Esophagus muscularis mucosa (tissue), 4 donors: ENCODE measurements at regions not wholly inside any gene's neighbourhood (a gene's known extent, or its start where the extent isn't known, plus 50 kb on each side); places are given as distances from the start of the nearest gene placed in this dataset.

Experiments used
- DNase-seq: peaks from one replicate; pipeline ENCODE4 v3.0.0-alpha.2; 2017; ENCODE audit errors: extremely low spot score
- H3K27ac ChIP-seq, 4 donors: fragments of 200-600 bp; sonication (generic); replicated peaks in 1 of 4; 1 replicate in 3 of 4; 2 replicates in 1 of 4; pipeline ENCODE4 v1.5.1; 2016 to 2019; ENCODE audit warnings: mild to moderate bottlenecking in 1 of 4
- H3K27me3 ChIP-seq, 4 donors: fragments of 200-600 bp; sonication (generic); one replicate each; pipeline versions ENCODE4 v1.5.1 to v1.6.0; 2016 to 2019
- H3K36me3 ChIP-seq, 4 donors: fragments of 200-600 bp; sonication (generic); one replicate each; pipeline ENCODE4 v1.5.1; 2016 to 2019
- H3K4me1 ChIP-seq, 4 donors: fragments of 200-600 bp; sonication (generic); one replicate each; pipeline ENCODE4 v1.5.1; 2016 to 2019
- H3K4me3 ChIP-seq, 4 donors: fragments of 200-600 bp; sonication (generic); 1 replicate in 2 of 4; 2 replicates in 2 of 4; pipeline ENCODE4 v1.5.1; 2016 to 2019; ENCODE audit warnings: mild to moderate bottlenecking in 4 of 4, moderate library complexity in 1 of 4
- H3K9me3 ChIP-seq, 4 donors: fragments of 200-600 bp; sonication (generic); 1 replicate in 3 of 4; 2 replicates in 1 of 4; pipeline ENCODE4 v1.5.1; 2016 to 2019
- CTCF ChIP-seq, 3 experiments: fragments of 200-600 bp in 2 of 3; fragments of 450-650 bp in 1 of 3; sonication (generic) in 2 of 3; IDR thresholded peaks; one replicate each; pipeline ENCODE4 v1.5.1; 2017 to 2019; ENCODE audit warnings: antibody characterized with exemption in 3 of 3, mild to moderate bottlenecking in 2 of 3, moderate library complexity in 1 of 3
- EP300 ChIP-seq: sonication (generic); formaldehyde crosslinking; IDR thresholded peaks from one replicate; pipeline ENCODE4 v1.6.1; 2017; ENCODE audit warnings: antibody characterized with exemption
- POLR2A ChIP-seq: fragments of 450-650 bp; IDR thresholded peaks from one replicate; pipeline ENCODE4 v1.6.1; 2017; ENCODE audit warnings: antibody characterized with exemption, moderate library complexity, mild to moderate bottlenecking, low read depth
- POLR2AphosphoS5 ChIP-seq, 2 donors: sonication (generic); formaldehyde crosslinking; IDR thresholded peaks; one replicate each; pipeline ENCODE4 v1.6.1; 2017; ENCODE audit warnings: antibody characterized with exemption in 2 of 2
- WGBS: methylation state at CpG from one replicate; pipeline ENCODE4 v1.1.5; 2018; 5-methylcytosine and 5-hydroxymethylcytosine counted together
- intact Hi-C: fragments of 100-400 bp; cut with DNase I; formaldehyde crosslinking; loops from one replicate; pipeline ENCODE4 v1.15.1; 2023

DNA sequence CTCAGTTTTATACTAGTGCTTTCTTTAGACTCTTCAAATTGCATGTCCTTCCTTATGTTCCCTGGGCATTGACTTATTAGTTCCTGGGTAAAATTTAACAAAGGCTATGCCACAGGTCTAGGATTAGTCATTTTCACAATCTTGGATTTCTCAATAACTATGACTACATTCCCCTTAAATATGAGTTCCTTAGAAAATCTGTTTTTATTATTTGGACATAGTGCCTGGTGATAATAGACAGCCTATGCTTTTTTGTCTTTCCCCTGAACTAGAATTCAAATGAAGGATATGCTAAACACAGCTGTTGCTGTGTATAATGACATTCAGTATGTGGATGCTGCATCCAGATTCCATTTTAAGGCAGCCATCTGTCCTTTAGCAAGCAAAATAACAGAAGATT lies 1252.8 kb upstream of the GJE1 start:
- intact Hi-C loops, result no loop called here
- no peaks in the 10 kb centered on the region for H3K4me1 ChIP-seq
- no peak overlapping the region for H3K4me3 ChIP-seq
- H3K36me3 ChIP-seq, result no peaks in the 10 kb centered on the region
- no peak for TF ChIP-seq POLR2AphosphoS5 (IDR thresholded peaks at IDR 0.05)
- no peak for TF ChIP-seq POLR2A
- no peak for TF ChIP-seq EP300
- TF ChIP-seq CTCF (IDR thresholded peaks at IDR 0.05), result no peak
- H3K27me3 ChIP-seq, result no peaks in the 10 kb centered on the region
- H3K9me3 ChIP-seq, result peaks cover 0 to 4% (median 0%) of the 10 kb centered on the region in 4 donors
- no peak for DNase-seq
- no peak overlapping the region for H3K27ac ChIP-seq

DNA sequence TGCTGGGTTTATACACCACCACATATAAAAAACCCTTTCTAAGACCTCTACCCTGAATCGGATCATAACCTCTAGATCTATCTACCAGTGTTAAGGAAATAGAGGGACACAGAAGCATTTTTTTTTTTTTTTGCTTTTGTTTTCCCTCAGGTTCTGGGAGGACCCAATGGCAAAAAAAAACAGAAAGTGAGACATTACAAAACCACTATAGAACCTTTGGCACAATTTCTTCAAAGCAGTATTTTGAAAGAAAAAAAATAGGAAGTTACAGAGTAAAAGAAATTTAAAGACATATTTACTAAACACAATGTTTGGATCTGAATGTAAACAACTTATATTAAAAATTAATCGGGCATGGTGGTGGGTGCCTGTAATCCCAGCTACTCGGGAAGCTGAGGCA lies 1258.7 kb upstream of the GJE1 start:
- no peak for TF ChIP-seq CTCF (IDR thresholded peaks at IDR 0.05)
- TF ChIP-seq EP300, result no peak
- TF ChIP-seq POLR2AphosphoS5 (IDR thresholded peaks at IDR 0.05), result no peak
- no peak for TF ChIP-seq POLR2A
- 91% methylated on average over 3 of the region's 3 CpGs for WGBS
- peaks cover 0 to 4% (median 0%) of the 10 kb centered on the region in 4 donors for H3K9me3 ChIP-seq
- H3K36me3 ChIP-seq, result no peaks in the 10 kb centered on the region
- no peaks in the 10 kb centered on the region for H3K27me3 ChIP-seq
- intact Hi-C loops, result no loop called here
- no peaks in the 10 kb centered on the region for H3K4me1 ChIP-seq
- no peak overlapping the region for H3K4me3 ChIP-seq
- H3K27ac ChIP-seq, result no peak overlapping the region
- DNase-seq, result no peak

- Histone ChIP-seq H3K27me3 (no peaks in the 10 kb centered on the region), H3K4me1 (no peaks in the 10 kb centered on the region), H3K9me3 (peaks cover 0 to 4% (median 0%) of the 10 kb centered on the region in 4 donors), H3K27ac (no peak overlapping the region), H3K36me3 (no peaks in the 10 kb centered on the region), H3K4me3 (no peak overlapping the region)
- intact Hi-C loops, result no loop called here
- no peak for DNase-seq
- TF ChIP-seq CTCF (IDR thresholded peaks at IDR 0.05) (no peak), EP300 (no peak)
Observed at GRCh38 chr6:140872885-140873284, 1259.8 kb upstream of the GJE1 start.

GRCh38 chr6:140871911-140872310 lies 1260.8 kb upstream of the GJE1 start:
- intact Hi-C loops, result no loop called here
- no peaks in the 10 kb centered on the region for H3K36me3 ChIP-seq
- H3K4me1 ChIP-seq, result no peaks in the 10 kb centered on the region
- no peaks in the 10 kb centered on the region for H3K27me3 ChIP-seq
- no peak for TF ChIP-seq POLR2AphosphoS5 (IDR thresholded peaks at IDR 0.05)
- no peak for TF ChIP-seq EP300
- no peak overlapping the region for H3K27ac ChIP-seq
- H3K4me3 ChIP-seq, result no peak overlapping the region
- no peak for DNase-seq
- peaks cover 0 to 4% (median 0%) of the 10 kb centered on the region in 4 donors for H3K9me3 ChIP-seq

DNA sequence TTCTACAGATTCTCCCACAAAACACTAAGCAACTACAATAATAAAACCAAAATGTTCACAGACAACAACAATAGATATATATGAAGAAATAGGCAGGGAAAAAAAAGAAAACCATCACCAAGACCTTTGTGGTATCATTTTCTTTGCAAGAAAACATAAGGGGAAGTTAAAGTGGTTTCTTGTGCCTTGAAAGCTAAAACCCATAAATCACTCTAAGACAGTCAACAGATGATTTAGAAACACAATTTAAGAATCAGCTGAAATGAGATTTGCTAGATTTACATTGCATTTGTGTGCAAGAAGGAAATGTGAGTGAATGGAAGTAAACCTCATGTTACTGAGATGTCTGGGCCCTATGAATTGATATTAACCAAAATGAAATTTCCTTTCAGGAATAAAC lies 1265.4 kb upstream of the GJE1 start:
- intact Hi-C loops, result no loop called here
- no peak for DNase-seq
- no peaks in the 10 kb centered on the region for H3K4me1 ChIP-seq
- H3K27ac ChIP-seq, result no peak overlapping the region
- no peak for TF ChIP-seq POLR2A
- H3K4me3 ChIP-seq, result no peak overlapping the region
- no peaks in the 10 kb centered on the region for H3K36me3 ChIP-seq
- H3K9me3 ChIP-seq, result no peaks in the 10 kb centered on the region
- no peaks in the 10 kb centered on the region for H3K27me3 ChIP-seq

DNA sequence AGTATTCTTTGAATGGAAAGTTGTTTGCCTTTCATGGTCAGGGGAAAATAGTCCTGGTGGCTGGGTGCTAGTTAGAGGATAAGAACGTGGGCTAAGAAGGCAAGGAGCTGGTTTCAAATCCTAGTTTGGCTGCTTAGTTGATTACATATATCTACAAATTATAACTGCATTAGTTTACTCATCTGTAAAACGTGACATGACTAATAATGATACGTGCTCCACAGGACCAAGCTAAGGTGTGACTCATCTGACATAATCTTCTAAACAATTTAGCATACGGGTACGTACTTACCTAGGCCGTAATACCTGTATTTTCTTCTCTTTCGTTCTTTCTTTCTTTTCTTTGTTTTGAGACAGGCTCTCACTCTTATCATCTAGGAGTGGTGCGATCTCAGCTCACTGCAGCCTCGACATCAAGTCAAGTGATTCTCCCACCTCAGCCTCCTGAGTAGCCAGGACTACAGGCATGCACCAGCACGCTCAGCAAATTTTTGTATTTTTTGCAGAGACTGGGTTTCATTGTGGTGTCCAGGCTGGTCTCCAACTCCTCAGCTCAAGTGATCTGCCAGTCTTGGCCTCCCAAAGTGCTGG lies 1274.2 kb upstream of the GJE1 start:
- Histone ChIP-seq H3K27ac (peak overlapping the region in 3 of 4 donors; percentile 40 to 57 (median 51)), H3K4me3 (no peak overlapping the region), H3K27me3 (no peaks in the 10 kb centered on the region), H3K4me1 (peaks cover 13 to 35% (median 31%) of the 10 kb centered on the region in 4 donors), H3K9me3 (no peaks in the 10 kb centered on the region), H3K36me3 (no peaks in the 10 kb centered on the region)
- 80% methylated on average over 10 of the region's 10 CpGs for WGBS
- intact Hi-C loops, result no loop called here
- DNase-seq, result no peak
- TF ChIP-seq EP300 (no peak), POLR2A (no peak), POLR2AphosphoS5 (IDR thresholded peaks at IDR 0.05) (no peak), CTCF (IDR thresholded peaks at IDR 0.05) (no peak)
